DMS153 treated with DMSO at 0.1 percent for 48 hours (cell line): ENCODE measurements at regions not wholly inside any gene's neighbourhood (a gene's known extent, or its start where the extent isn't known, plus 50 kb on each side); places are given as distances from the start of the nearest gene placed in this dataset.

Source experiments
- DNase-seq: peaks from one replicate; lab custom pipeline; 2025; ENCODE audit not compliant: unreplicated experiment; lab: John Stamatoyannopoulos, UW

GRCh38 chr13:64420181-64420580 is 2810.0 kb downstream of the PCDH9 start:
- DNase-seq = no peak

GRCh38 chr13:64417581-64417980 is 2812.6 kb downstream of the PCDH9 start:
- no peak for DNase-seq

- no peak for DNase-seq
Observed at GRCh38 chr13:64414381-64414780, 2815.8 kb downstream of the PCDH9 start.

GRCh38 chr13:64413529-64413928 is 2816.6 kb downstream of the PCDH9 start:
- DNase-seq = no peak

GRCh38 chr13:64410276-64411053 is 2819.7 kb downstream of the PCDH9 start:
- no peak for DNase-seq

GRCh38 chr13:64397701-64398100 is 2832.4 kb downstream of the PCDH9 start:
- DNase-seq = no peak

- no peak for DNase-seq
Observed at GRCh38 chr13:64377606-64378005, 2852.5 kb downstream of the PCDH9 start.

- DNase-seq = no peak
Observed at GRCh38 chr13:64371461-64371860, 2858.7 kb downstream of the PCDH9 start.

- no peak for DNase-seq
Observed at GRCh38 chr13:64371045-64371444, 2859.1 kb downstream of the PCDH9 start.

- no peak for DNase-seq
Observed at GRCh38 chr13:64369121-64369520, 2861.0 kb downstream of the PCDH9 start.

- no peak for DNase-seq
Observed at GRCh38 chr13:64362564-64362963, 2867.6 kb downstream of the PCDH9 start.

GRCh38 chr13:64347664-64348063 is 2882.5 kb downstream of the PCDH9 start:
- DNase-seq = no peak

GRCh38 chr13:64339373-64340063 is 2890.6 kb downstream of the PCDH9 start:
- DNase-seq = no peak

- no peak for DNase-seq
Observed at GRCh38 chr13:64338671-64339070, 2891.5 kb downstream of the PCDH9 start.

- DNase-seq = no peak
Observed at GRCh38 chr13:64333888-64334287, 2896.2 kb downstream of the PCDH9 start.

- peak; percentile 35 for DNase-seq
Observed at GRCh38 chr13:64332048-64332447, 2898.1 kb downstream of the PCDH9 start.

GRCh38 chr13:64327505-64328194 is 2902.5 kb downstream of the PCDH9 start:
- peak; percentile 59 for DNase-seq

GRCh38 chr13:64314331-64314730 is 2898.7 kb upstream of the PCDH20 start:
- no peak for DNase-seq

GRCh38 chr13:64311948-64312347 is 2896.3 kb upstream of the PCDH20 start:
- DNase-seq = no peak

GRCh38 chr13:64311112-64311511 is 2895.5 kb upstream of the PCDH20 start:
- DNase-seq = no peak

GRCh38 chr13:64305246-64305645 is 2889.6 kb upstream of the PCDH20 start:
- no peak for DNase-seq

- DNase-seq = no peak
Observed at GRCh38 chr13:64300239-64300638, 2884.6 kb upstream of the PCDH20 start.
